Caco-2 (cell line): ENCODE measurements at regions not wholly inside any gene's neighbourhood (a gene's known extent, or its start where the extent isn't known, plus 50 kb on each side); places are given as distances from the start of the nearest gene placed in this dataset.
"Not testable (repeated sequence)": the region's sequence is repeated elsewhere in the genome, so short reads cannot be mapped to it uniquely, and the experiment has no call there.

Source experiments
- BruUV-seq: library from RNA; stranded (reverse); fragments of 400-500 nt; replicated peaks from 2 replicates; lab custom pipeline; 2021; lab: Mats Ljungman, UMichigan
- CTCF ChIA-PET: fragments of 300-600 bp; sonication (Branson Sonifier 250); formaldehyde crosslinking; loops from one replicate; lab custom pipeline; 2022; ENCODE audit warnings: antibody characterized with exemption; lab: Charles Lee
- POLR2A ChIA-PET: fragments of 300-600 bp; sonication (Branson Sonifier 250); formaldehyde crosslinking; loops from one replicate; lab custom pipeline; 2022; ENCODE audit warnings: antibody characterized with exemption; lab: Charles Lee
- DNase-seq, 2 experiments: peaks; one replicate each; pipeline versions ENCODE4 v3.0.0 to v3.0.0-alpha.2; 2020 to 2022
- H3K27me3 ChIP-seq: replicated peaks from 2 replicates; pipeline ENCODE4 v1.6.0; 2011; ENCODE audit warnings: low read length; ENCODE audit not compliant: control insufficient read depth, insufficient read depth
- H3K36me3 ChIP-seq: 2 replicates; pipeline ENCODE4 v1.5.1; 2011; ENCODE audit warnings: low read length; ENCODE audit not compliant: control insufficient read depth, insufficient read depth
- H3K4me1 ChIP-seq: fragments of 250-450 bp; sonication (Bioruptor Pico); 2 replicates; pipeline ENCODE4 v1.5.1; 2020; ENCODE audit warnings: mild to moderate bottlenecking
- H3K4me3 ChIP-seq: 2 replicates; pipeline ENCODE4 v1.5.1; 2011; ENCODE audit warnings: low read depth, mild to moderate bottlenecking, control low read depth, low read length
- H3K9me3 ChIP-seq: fragments of 250-450 bp; sonication (Bioruptor Pico); 2 replicates; pipeline ENCODE4 v1.5.1; 2020; ENCODE audit warnings: mild to moderate bottlenecking, moderate library complexity
- H3K27ac Mint-ChIP-seq: one replicate; pipeline ENCODE4 v1.8.0; 2022; ENCODE audit warnings: mixed read lengths; ENCODE audit not compliant: unreplicated experiment
- H3K27me3 Mint-ChIP-seq: one replicate; pipeline ENCODE4 v1.8.0; 2022; ENCODE audit warnings: mixed read lengths; ENCODE audit not compliant: insufficient read depth, unreplicated experiment
- H3K36me3 Mint-ChIP-seq: one replicate; pipeline ENCODE4 v1.8.0; 2022; ENCODE audit warnings: mild to moderate bottlenecking, mixed read lengths; ENCODE audit not compliant: insufficient read depth, unreplicated experiment
- H3K4me1 Mint-ChIP-seq: one replicate; pipeline ENCODE4 v1.8.0; 2022; ENCODE audit warnings: low read depth, mixed read lengths; ENCODE audit not compliant: unreplicated experiment
- H3K4me3 Mint-ChIP-seq: one replicate; pipeline ENCODE4 v1.8.0; 2022; ENCODE audit warnings: mild to moderate bottlenecking, moderate library complexity, mixed read lengths; ENCODE audit not compliant: unreplicated experiment
- H3K9me3 Mint-ChIP-seq: one replicate; pipeline ENCODE4 v1.8.0; 2022; ENCODE audit warnings: mixed read lengths; ENCODE audit not compliant: unreplicated experiment
- CTCF ChIP-seq, 2 experiments: fragments of 200-600 bp in 1 of 2; IDR thresholded peaks; 1 replicate in 1 of 2; 2 replicates in 1 of 2; pipeline versions ENCODE4 v1.5.1 to v1.8.0; 2011 to 2022; ENCODE audit warnings: antibody characterized with exemption in 1 of 2, control low read depth in 1 of 2, inconsistent platforms in 1 of 2, low read depth in 1 of 2, low read length in 1 of 2, mild to moderate bottlenecking in 1 of 2, moderate library complexity in 1 of 2; ENCODE audit not compliant: insufficient read depth in 1 of 2, severe bottlenecking in 1 of 2, unreplicated experiment in 1 of 2
- intact Hi-C: fragments of 100-400 bp; cut with micrococcal nuclease; formaldehyde crosslinking; loops from one replicate; pipeline ENCODE4 v1.10.0; 2022; ENCODE audit not compliant: unreplicated experiment

GRCh38 chr5:39912906-39913305, 488.1 kb upstream of the DAB2 start:
- Mint-ChIP-seq H3K4me3 (no peak overlapping the region), H3K9me3 (no peaks in the 10 kb centered on the region), H3K27me3 (no peaks in the 10 kb centered on the region), H3K4me1 (no peaks in the 10 kb centered on the region), H3K27ac (no peak overlapping the region), H3K36me3 (no peaks in the 10 kb centered on the region)
- H3K9me3 ChIP-seq = no peaks in the 10 kb centered on the region
- CTCF ChIA-PET = no interaction called here
- no peak overlapping the region for H3K4me3 ChIP-seq
- POLR2A ChIA-PET = no interaction called here
- intact Hi-C loops = no loop called here
- no peak for TF ChIP-seq CTCF (IDR thresholded peaks at IDR 0.05; ENCODE audit: insufficient read depth in 1 of 2, low read depth in 1 of 2, low read length in 1 of 2, severe bottlenecking in 1 of 2, unreplicated experiment in 1 of 2)
- BruUV-seq = no TSS peak
- no peak for DNase-seq
- no peaks in the 10 kb centered on the region for H3K36me3 ChIP-seq
- no peaks in the 10 kb centered on the region for H3K27me3 ChIP-seq
- no peaks in the 10 kb centered on the region for H3K4me1 ChIP-seq

- BruUV-seq, CTCF ChIA-PET: not testable (repeated sequence)
Observed at GRCh38 chr5:39907267-39907951, 482.6 kb upstream of the DAB2 start.

GRCh38 chr5:39906146-39906545, 481.4 kb upstream of the DAB2 start:
- intact Hi-C loops = no loop called here
- POLR2A ChIA-PET = no interaction called here

More at GRCh38 chr5:39907267-39907951, 482.6 kb upstream of the DAB2 start:
- H3K27me3 ChIP-seq, POLR2A ChIA-PET, H3K4me3 ChIP-seq, DNase-seq, H3K27ac Mint-ChIP-seq, H3K9me3 ChIP-seq, intact Hi-C loops, H3K4me1 ChIP-seq, H3K36me3 ChIP-seq, H3K4me3 Mint-ChIP-seq, H3K36me3 Mint-ChIP-seq, H3K27me3 Mint-ChIP-seq, H3K9me3 Mint-ChIP-seq, H3K4me1 Mint-ChIP-seq: not testable (repeated sequence)

More at GRCh38 chr5:39906146-39906545, 481.4 kb upstream of the DAB2 start:
- no peaks in the 10 kb centered on the region for H3K27me3 ChIP-seq
- no peak for TF ChIP-seq CTCF (IDR thresholded peaks at IDR 0.05; ENCODE audit: insufficient read depth in 1 of 2, low read depth in 1 of 2, low read length in 1 of 2, severe bottlenecking in 1 of 2, unreplicated experiment in 1 of 2)
- H3K9me3 ChIP-seq = no peaks in the 10 kb centered on the region
- Mint-ChIP-seq H3K27me3 (no peaks in the 10 kb centered on the region), H3K27ac (no peak overlapping the region), H3K9me3 (no peaks in the 10 kb centered on the region), H3K4me3 (no peak overlapping the region), H3K36me3 (no peaks in the 10 kb centered on the region), H3K4me1 (no peaks in the 10 kb centered on the region)
- H3K4me1 ChIP-seq = no peaks in the 10 kb centered on the region
- DNase-seq = no peak
- no TSS peak for BruUV-seq
- CTCF ChIA-PET = no interaction called here
- H3K4me3 ChIP-seq = no peak overlapping the region
- no peaks in the 10 kb centered on the region for H3K36me3 ChIP-seq
